ENCODE measurements at regions not wholly inside any gene's neighbourhood (a gene's known extent, or its start where the extent isn't known, plus 50 kb on each side); places are given as distances from the start of the nearest gene placed in this dataset.
"Not testable (repeated sequence)": the region's sequence is repeated elsewhere in the genome, so short reads cannot be mapped to it uniquely, and the experiment has no call there.

- TF ChIP-seq REST (IDR thresholded peaks at IDR 0.05), result no peak
- no peak for TF ChIP-seq JUND (IDR thresholded peaks at IDR 0.05)
These were observed 61.0 kb upstream of the SMIM30 start (continued) for GRCh38 chr7:113179313-113179712.

GRCh38 chr7:113176836-113177235, 58.5 kb upstream of the SMIM30 start:
- H3K27ac ChIP-seq (ENCODE audit: low read depth in 1 of 2, low read length in 2 of 2), result no peak overlapping the region
- WGBS, result 73% methylated on average over 3 of the region's 3 CpGs

GRCh38 chr7:113176180-113176579, 57.8 kb upstream of the SMIM30 start:
- not testable (repeated sequence) for H3K36me3 ChIP-seq (ENCODE audit: control insufficient read depth in 4 of 4, insufficient read depth in 3 of 4, low read depth in 1 of 4, low read length in 3 of 4); H3K27me3 ChIP-seq (ENCODE audit: control insufficient read depth in 4 of 4, insufficient read depth in 4 of 4, low read length in 3 of 4); DNase-seq (ENCODE audit: low spot score)

More at GRCh38 chr7:113176836-113177235, 58.5 kb upstream of the SMIM30 start:
- no peaks in the 10 kb centered on the region for H3K9me3 ChIP-seq (ENCODE audit: control insufficient read depth in 4 of 4, low read length in 3 of 4)
- H3K4me1 ChIP-seq (ENCODE audit: control insufficient read depth in 4 of 4, insufficient read depth in 4 of 4, low read length in 3 of 4), result no peaks in the 10 kb centered on the region
- no peaks in the 10 kb centered on the region for H3K36me3 ChIP-seq (ENCODE audit: control insufficient read depth in 4 of 4, insufficient read depth in 3 of 4, low read depth in 1 of 4, low read length in 3 of 4)
- no peak overlapping the region for H3K9ac ChIP-seq (ENCODE audit: low read depth in 1 of 2, low read length in 2 of 2)
- no peak for TF ChIP-seq RAD21 (IDR thresholded peaks at IDR 0.05)
- TF ChIP-seq RXRA (IDR thresholded peaks at IDR 0.05), result no peak
- no peak for TF ChIP-seq NR2F2 (IDR thresholded peaks at IDR 0.05)
- TF ChIP-seq TAF1 (conservative IDR thresholded peaks at IDR 0.05), result no peak
- no peak for TF ChIP-seq EGR1 (IDR thresholded peaks at IDR 0.05; ENCODE audit: low read depth in 2 of 2)
- TF ChIP-seq ATF3 (IDR thresholded peaks at IDR 0.05), result no peak
- TF ChIP-seq YY1 (IDR thresholded peaks at IDR 0.05), result no peak
- TF ChIP-seq JUND (IDR thresholded peaks at IDR 0.05), result no peak
- no peak for TF ChIP-seq FOXA1 (IDR thresholded peaks at IDR 0.05)
- TF ChIP-seq MAX (IDR thresholded peaks at IDR 0.05), result no peak
- TF ChIP-seq SP1 (IDR thresholded peaks at IDR 0.05), result no peak
- TF ChIP-seq ZBTB33 (IDR thresholded peaks at IDR 0.05), result no peak
- TF ChIP-seq CTCF (IDR thresholded peaks at IDR 0.05; ENCODE audit: low read depth, low read length, missing input control), result no peak
- H3K4me3 ChIP-seq (ENCODE audit: low read depth in 1 of 3, low read length in 3 of 3), result no peak overlapping the region
- no peak for DNase-seq (ENCODE audit: low spot score)
- no peaks in the 10 kb centered on the region for H3K27me3 ChIP-seq (ENCODE audit: control insufficient read depth in 4 of 4, insufficient read depth in 4 of 4, low read length in 3 of 4)

More at GRCh38 chr7:113176180-113176579, 57.8 kb upstream of the SMIM30 start:
- not testable (repeated sequence) for H3K4me1 ChIP-seq (ENCODE audit: control insufficient read depth in 4 of 4, insufficient read depth in 4 of 4, low read length in 3 of 4); H3K27ac ChIP-seq (ENCODE audit: low read depth in 1 of 2, low read length in 2 of 2); H3K4me3 ChIP-seq (ENCODE audit: low read depth in 1 of 3, low read length in 3 of 3); H3K9ac ChIP-seq (ENCODE audit: low read depth in 1 of 2, low read length in 2 of 2); H3K9me3 ChIP-seq (ENCODE audit: control insufficient read depth in 4 of 4, low read length in 3 of 4)

All from liver (tissue), 8 donors.